Stimulated activated CD4-positive, alpha-beta T cell treated with anti-CD3 and anti-CD28 coated beads, Interleukin-12 subunit alpha, Interleukin-12 subunit beta, amount 100 ng/mL, for 4 hours (primary cell): ENCODE measurements at regions not wholly inside any gene's neighbourhood (a gene's known extent, or its start where the extent isn't known, plus 50 kb on each side); places are given as distances from the start of the nearest gene placed in this dataset.

Source experiments
- DNase-seq: peaks from one replicate; pipeline ENCODE4 v3.0.0-alpha.2; 2020

DNA sequence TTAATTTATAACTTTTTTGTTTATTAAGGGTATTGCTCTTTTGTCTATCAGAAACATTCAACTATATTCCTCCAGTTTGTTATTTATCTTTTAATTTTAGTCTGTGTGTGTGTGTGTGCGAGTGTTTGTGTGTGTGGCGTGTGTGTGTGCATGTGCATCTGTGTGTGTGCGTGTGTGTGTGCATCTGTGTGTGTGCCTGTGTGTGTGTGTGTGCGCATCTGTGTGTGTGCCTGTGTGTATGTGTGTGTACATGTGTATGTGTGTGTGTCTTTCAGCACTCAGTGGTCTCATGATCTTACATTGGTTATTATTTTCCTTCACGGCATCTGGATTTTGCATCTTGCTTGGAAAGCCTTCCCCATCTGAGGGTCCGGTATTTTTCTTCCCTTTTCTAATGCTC is 281.1 kb upstream of the RTL1 start:
- no peak for DNase-seq

DNA sequence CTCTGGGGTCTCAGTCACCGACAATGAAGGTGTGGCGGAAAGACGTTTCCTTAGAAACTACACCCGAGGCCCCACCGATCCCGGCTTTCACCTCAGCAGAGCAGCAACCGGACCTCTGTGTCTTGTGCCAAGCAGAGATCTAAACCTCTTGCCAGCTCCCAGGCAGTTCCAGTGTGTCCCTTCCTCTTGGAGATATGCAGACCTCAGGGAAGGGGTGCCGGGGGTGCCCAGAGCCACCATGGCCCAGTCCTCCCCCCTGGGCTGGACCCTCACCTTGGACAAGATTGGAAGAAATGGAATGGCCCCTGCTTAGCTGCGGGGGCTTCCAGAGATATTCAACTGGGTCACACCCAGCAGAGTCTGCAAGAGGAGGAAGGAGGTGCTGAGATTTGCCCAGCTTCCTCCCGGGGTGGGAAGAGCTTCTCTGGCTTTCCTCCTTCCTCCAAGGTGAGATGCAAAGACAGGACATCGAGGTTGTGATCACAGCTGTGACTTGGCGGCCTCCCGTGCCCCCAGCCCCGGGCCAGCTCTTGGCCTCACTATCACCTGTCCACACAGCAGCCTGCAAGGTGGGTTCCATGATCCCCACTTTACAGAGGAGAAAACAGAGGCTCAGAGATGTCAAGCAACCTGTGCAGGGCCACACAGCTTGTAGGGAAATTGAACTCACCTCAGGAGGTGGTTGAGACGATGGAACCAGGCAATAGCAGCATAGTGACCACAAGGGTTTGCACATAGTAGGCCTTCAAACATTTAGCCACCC is 281.7 kb upstream of the RTL1 start:
- no peak for DNase-seq

DNA sequence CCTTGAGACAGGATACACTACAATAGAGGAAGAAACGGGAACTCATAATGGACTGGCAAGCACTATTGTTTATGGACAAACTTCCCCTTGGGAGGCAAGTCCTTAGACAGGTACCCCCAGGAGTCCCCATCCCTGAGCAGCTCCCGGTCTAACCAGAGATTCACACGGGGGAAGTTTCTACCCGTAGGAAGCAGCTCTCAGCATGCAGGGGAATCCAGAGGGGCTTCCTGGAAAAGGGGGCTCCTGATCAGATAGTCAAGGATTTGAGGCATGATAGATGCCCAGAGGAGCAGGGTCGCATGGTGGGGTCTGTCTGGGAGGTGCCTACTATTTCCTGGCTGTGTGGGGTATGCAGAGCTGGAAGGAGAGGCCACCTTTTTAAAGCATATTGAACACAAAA is 282.4 kb upstream of the RTL1 start:
- DNase-seq, result no peak

- DNase-seq, result no peak
Observed at GRCh38 chr14:101186544-101186943, 283.0 kb upstream of the RTL1 start.

DNA sequence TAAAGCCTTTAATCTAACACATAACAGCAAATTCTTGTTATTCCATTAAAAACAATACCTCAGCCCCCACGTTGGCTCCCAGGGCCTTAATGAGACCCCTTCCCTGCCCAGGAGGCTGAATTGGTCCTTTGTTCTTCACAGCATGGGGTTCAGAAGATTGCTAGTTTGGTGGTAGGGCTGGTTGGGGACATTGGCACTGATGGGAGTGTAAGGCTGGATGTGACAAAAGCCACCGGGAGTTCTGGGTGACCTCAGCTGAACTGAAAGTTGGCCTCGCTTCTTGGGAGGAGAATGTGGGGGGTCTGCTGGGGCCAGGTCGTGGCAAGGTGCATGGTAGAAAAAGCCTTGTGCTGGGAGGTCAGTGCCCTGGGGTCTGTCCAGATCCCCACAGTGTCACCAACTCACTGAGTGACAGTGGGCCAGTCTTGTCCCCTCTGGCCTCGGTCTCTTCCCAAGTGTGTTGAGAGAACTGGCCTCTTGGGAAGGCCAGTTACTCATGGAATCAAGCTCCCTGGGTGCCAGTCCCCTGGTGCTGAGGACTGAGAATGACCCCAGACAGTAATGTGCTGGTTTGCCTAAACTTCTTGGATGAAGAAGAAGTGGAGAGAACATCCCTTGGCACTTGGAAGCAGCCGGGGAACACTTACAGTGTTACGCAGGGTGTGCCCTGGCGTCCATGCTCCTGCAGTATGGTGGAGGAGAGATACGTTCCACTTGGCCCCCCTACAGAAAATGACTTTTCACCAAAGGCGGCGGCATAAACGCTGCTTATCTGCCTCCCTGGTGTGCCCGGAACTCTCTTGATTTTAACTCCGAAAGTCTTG is 283.7 kb upstream of the RTL1 start:
- DNase-seq, result no peak

GRCh38 chr14:101187816-101188570 is 284.5 kb upstream of the RTL1 start:
- DNase-seq, result no peak

DNA sequence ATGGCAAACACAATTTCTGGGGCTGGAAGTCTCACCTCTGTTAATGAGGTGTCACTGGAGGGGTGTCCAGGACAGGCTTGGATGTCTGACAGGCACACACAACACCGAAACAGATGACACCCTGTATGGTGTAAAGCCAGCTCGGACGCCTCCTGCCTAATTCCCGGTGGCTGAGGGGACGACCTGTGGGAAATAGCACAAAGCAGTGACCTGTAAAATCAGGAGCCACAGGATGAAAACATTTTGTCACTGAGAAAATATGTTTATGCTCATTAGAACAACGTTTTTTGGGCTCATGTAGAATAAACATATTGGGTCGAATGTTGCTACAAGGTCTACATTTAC is 285.0 kb upstream of the RTL1 start:
- DNase-seq, result no peak

DNA sequence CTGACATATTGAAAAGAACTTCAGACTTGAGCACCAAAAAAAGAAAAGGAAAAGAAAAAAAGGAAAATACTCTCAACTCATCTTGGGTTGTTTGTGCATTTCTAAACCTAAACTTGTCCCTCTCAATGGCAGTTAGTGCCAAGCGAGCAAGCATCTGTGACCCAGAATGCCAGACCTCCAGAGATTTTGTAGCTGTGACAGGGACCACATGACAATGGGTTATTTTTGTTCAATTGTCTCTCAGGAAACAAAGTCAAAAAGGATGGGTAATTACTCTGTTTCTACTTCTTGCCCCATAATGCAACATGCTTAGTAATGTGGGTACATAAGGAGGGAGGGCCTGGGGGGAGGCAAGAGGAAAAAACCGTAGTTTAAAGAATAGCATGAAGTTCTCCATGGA is 285.7 kb upstream of the RTL1 start:
- no peak for DNase-seq

DNA sequence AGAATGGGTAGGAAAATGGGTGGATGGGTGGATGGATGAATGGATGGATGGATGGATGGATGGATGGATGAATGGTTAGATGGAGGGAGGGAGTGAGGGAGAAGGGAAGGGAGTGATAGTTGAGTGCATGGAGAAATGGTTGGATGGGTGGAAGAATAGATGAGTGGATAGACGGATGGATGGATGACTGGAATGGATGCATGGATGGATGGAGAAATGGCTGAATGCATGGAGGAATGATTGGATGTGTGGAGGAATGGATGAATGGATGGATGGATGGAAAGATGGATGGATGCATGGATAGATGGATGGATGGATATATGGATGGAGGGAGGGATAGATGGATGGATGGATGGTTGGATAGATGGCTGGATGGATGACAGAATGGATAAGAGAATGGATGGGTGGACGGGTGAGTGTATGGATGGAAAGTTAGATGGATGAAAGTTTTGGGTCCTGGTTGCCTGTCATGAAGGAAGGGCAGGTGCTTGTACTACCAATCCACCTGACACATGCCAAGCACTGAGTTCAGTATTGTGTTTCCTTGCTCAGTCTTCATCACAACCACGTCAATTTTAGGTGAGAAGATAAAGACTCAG is 286.5 kb upstream of the RTL1 start:
- no peak for DNase-seq

- DNase-seq, result no peak
Observed at GRCh38 chr14:101191101-101191720, 287.7 kb upstream of the RTL1 start.

DNA sequence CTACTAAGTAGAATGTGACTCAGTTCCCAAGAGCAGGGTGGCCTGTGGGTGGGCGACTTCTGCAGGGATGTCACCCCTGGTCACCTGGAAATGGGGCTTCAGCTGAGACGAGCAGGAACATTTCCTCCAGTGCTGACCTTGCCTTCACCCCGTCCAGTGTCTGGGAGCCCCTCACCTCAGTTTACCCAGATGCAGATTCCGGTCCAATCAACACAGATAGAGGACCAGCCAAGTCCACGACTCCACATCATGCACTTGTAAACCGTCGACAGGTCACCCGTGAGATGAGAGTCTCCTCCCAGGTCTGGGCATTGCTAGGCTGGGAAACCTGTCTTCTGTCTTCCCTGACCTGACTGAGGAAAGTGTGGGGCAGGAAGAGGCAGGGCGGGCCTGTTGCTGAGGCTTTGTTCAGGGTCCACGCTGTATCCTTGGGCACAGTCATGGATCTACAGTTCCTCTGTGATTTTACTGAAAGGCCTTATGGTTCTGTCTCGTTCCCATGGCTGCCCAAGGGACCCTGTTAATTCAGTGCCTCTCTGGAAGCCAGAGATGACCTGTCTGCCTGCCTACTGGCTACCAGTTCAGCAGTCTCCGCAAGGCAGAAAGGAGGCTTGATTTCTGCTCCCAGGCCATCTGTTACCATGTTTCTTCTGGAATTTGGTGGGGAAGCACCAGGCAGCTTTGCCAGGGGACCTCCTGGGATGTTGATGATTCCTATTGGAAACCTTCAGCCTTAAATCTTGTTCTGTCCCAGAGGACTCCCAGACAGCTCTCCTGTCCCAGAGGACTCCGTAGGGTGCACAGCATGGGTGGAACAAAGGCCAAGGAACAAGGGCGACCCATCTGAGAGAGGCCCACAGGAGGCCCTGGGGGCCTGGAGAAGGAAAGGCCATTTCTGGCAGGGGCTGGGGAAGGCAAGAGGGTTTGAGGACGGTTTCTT is 288.5 kb upstream of the RTL1 start:
- DNase-seq, result no peak

- DNase-seq, result no peak
Observed at GRCh38 chr14:101192661-101193000, 289.1 kb upstream of the RTL1 start.

GRCh38 chr14:101193106-101193844 is 289.8 kb upstream of the RTL1 start:
- DNase-seq, result no peak

- no peak for DNase-seq
Observed at GRCh38 chr14:101193845-101194372, 290.4 kb upstream of the RTL1 start.

GRCh38 chr14:101194373-101195308 is 291.1 kb upstream of the RTL1 start:
- DNase-seq, result no peak

DNA sequence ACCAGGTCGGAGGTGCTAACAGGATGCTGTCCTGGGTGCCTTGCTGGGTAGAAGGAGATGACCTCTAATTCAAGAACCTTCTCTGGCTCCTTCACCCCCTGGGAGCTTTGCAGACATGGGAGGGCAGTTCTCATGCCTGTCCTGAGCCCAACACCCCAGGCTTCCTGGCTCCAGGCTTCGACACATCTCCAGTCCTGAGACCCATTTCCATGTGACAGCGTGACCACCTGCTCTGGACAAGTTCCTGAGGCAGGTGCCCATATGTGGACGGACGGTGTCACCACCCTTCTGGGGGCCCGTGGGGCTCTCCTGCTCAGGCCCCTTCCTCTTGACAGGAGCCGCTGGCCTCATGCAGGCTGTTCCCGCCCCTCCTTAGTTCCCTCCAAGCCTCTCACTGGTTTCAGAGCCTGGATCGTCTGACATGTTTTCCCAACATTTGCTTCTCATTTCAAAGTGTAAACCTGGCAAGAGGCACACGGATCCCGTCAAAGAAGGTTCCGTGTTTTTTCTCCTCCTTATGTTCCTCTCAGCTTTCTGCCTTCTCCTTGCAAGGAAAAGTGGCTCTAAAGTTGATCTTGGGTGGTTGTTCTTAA is 291.9 kb upstream of the RTL1 start:
- DNase-seq, result no peak

- DNase-seq, result no peak
Observed at GRCh38 chr14:101196051-101196712, 292.7 kb upstream of the RTL1 start.

GRCh38 chr14:101196795-101197590 is 293.5 kb upstream of the RTL1 start:
- DNase-seq, result no peak
